Jurkat, Clone E6-1 (cell line): ENCODE measurements at regions not wholly inside any gene's neighbourhood (a gene's known extent, or its start where the extent isn't known, plus 50 kb on each side); places are given as distances from the start of the nearest gene placed in this dataset.
"Not testable (repeated sequence)": the region's sequence is repeated elsewhere in the genome, so short reads cannot be mapped to it uniquely, and the experiment has no call there.

Experiments
- DNase-seq: peaks from one replicate; pipeline ENCODE4 v3.0.0-alpha.2; 2011; ENCODE audit warnings: low read depth, low spot score
- H3K4me3 ChIP-seq: 2 replicates; pipeline ENCODE4 v1.5.1; 2011; ENCODE audit warnings: mild to moderate bottlenecking, low read length, control low read depth, moderate library complexity

DNA sequence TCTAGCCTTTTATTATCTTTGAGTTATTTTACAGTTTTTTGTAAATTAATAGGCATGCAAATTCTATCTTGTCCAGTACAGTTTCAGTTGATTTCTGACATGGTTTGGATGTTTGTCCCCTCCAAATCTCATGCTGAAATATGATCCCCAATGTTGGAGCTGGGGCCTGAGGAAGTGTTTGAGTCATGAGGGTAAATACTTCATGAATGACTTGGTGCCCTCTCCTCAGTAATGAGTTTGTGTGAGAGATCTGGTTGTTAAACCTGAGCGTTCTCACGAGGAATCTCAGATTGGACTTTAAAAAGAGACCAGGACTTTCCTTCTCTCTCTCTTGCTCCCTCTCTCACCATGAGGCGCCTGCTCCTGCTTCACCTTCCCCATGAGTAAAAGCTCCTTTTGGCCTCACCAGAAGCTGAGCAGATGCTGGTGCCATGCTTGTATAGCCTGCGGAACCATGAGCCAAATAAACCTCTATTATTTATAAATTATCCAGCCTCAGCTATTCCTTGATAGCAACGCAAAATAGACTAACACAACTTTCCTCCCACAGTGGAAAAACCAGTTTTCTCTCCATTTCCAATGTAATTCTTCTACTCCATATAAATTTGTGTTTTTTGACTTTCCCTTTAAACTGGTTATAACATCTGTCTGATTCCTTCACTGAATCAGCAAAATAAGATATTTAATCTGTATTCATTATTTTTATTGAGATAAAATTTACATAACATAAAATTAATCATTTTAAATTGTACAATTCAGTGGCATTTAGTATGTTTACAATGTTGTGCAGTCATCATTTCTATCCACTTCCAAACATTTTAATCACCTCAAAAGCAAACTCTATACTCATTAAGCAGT lies 78.7 kb upstream of the PRSS16 start:
- no peak overlapping the region for H3K4me3 ChIP-seq
- DNase-seq = no peak

DNA sequence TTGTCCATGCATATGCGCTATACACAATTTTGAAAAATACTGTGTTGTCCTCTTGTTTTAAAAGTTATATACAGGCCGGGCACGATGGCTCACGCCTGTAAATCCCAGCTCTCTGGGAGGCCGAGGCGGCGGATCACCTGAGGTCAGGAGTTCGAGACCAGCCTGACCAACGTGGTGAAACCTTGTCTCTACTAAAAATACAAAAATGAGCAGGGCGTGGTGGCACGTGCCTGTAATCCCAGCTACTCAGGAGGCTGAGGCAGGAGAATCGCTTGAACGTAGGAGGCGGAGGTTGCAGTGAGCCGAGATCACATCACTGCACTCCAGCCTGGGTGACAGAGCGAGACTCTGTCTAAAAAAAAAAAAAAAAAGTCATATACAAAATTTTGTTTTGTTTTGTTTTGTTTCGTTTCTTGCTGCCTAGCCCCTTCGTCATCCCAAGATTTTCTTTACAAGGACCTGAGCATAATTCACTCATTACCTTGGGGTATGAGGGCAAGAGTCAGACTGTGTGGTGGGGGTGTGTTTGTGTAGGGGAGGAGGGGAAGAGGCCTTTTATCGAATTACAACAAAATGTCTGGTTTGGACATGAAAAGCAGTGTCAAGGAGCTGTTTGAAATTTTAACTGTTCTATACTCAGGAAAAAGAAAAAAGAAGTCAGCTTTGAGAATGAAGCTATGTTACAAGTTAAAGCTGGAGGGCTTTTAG lies 74.8 kb upstream of the PRSS16 start:
- not testable (repeated sequence) for DNase-seq, H3K4me3 ChIP-seq

DNA sequence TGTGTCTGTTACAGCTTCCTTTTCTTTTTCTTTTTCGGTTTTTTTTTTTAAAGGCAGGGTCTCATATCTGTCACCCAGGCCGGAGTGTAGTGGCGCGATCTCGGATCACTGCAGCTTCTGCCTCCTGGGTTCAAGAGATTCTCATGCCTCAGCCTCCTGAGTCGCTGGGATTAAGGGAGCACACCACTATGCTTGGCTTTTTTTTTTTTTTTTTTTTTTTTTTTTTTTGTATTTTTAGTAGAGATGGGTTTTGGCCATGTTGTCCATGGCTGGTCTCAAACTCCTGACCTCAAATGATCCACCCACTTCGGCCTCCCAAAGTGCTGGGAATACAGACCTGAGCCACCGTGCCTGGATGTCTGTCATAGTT lies 74.3 kb upstream of the PRSS16 start:
- DNase-seq, H3K4me3 ChIP-seq: not testable (repeated sequence)

DNA sequence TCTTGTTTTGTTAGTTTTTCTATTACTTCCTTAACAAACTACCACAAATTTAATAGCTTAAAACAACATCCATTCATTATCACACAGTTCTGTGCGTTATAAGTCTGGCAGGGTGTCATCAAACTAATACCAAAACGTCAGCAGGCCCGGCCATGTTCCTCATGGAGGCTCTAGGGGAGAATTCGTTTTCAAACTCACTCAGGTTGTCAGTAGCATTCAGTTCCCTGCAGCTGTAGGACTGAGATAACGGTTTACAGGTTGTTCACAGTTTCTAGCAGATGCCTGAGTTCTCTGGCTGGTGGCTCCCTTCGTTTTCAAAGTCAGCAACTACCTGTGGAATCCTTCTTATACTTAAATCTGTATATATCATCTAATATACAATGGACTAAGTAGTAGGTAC lies 72.5 kb upstream of the PRSS16 start:
- H3K4me3 ChIP-seq = no peak overlapping the region
- no peak for DNase-seq

DNA sequence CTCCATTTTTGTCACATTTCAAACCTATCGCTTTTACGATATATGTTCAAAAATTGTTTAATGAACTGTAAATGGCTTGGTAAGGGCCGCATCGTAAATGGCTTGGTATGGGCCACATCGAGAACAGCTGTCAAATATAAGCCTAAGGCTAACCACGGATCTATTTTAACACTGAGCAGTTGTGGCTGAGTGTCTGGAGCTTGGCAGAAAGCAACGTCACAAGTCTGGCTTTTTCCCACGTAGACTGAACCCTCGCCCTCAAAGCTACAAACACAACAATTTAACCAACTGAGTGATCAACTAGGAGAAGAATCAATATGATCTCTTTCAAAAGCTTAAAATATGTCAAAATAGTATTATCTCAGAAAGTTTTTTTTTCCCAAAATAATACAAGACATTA lies 71.4 kb upstream of the PRSS16 start:
- H3K4me3 ChIP-seq = no peak overlapping the region; the same call in 1 of the 2 replicates
- no peak for DNase-seq

DNA sequence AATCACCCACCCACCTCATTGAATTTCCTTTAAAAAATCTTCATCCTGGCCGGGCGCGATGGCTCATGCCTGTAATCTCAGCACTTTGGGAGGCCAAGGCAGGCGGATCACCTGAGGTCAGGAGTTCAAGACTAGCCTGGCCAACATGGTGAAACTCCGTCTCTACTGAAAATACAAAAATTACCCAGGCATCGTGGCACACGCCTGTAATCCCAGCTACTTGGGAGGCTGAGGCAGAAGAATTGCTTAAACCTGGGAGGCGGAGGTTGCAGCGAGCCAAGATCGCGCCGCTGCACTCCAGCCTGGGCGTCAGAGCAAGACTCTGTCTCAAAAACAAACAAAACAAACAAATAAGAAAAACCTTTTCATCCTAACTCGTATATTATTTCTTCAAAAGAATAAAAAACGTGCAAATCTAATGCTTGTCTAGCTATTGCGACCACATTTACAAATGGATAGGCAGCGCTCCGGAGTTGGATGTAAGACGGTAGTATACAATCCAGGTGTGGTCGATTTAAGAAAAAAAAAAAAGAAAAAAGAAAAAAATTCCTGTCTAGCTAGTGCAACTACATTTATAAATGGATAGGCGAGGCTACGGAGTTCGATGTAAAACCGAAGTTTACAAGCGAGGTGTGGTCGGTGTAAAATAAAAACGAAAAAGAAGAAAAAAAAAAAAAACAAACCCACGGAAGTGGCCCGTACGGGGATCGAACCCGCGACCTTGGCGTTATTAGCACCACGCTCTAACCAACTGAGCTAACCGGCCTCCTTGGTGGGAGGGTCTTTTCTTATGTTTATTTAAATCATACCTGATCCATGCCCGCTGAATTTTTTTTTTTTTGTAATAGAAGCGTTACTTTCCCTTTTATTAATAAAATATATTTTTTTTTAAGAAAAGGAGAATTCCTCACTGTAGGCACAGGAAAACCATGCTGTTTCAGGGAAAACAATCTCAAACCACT lies 70.7 kb upstream of the PRSS16 start:
- peak overlapping the region; percentile 98 for H3K4me3 ChIP-seq
- peak; percentile 62 for DNase-seq

DNA sequence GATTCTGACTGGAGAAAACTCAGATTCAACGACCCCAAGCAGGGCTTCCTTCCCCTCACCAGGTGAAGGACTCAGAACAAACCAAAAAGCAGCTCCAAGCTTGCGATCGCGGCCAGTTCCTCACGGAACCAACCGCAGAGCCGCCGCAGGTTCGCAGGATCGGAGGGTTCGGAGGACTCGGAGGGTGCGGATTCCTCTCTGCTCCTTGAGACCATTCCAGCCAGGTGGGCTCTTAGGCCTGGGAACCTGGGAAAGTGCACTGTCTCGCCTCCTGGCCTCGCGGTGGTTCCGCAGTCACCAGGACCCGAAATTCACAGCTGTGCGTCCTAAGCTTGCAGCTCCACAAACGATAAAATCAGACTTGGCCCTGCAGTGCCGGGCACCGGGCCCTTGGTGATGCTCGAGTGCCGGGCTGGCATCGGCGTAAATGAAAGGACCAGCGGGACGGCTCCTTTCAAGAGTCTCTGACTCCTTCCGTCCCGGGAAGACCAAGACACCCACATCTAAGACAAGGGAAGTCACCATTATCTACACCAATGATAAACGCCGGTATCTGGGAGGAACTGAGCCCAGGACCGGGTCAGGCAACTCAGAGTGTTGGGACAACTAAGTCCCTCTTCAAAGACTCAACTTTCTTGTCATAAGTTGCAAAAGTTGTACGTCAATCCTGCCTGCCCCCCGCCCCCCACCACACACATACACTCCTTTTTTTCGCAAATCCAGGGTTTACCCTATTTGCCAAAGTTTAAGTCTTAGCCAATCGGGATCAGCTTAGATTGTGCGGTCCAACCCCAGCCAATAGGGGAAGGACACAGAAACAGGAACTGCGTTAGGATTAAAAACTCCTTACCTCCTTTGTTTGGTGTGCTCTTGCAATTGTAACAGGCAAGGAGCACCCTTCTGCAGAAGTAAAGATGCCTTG lies 69.8 kb upstream of the PRSS16 start:
- peak; percentile 77 for DNase-seq

DNA sequence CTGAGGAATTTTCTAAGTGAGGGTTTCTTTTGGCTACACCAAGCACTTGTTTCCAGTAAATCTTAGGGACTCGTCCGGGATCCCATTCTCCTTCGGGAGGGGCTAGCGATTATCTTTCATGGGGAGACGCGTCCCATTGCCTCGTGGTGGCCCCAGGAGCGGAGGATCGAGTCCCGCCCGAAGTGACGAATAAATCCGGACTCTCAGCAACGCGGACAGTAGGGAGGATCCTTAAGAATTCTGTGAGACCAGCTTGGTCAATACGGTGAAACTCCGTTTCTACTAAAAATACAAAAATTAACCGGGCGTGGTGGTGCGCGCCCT lies 69.1 kb upstream of the PRSS16 start:
- H3K4me3 ChIP-seq = peak overlapping the region; percentile 98
- no peak for DNase-seq

More for the DNA sequence above, 69.8 kb upstream of the PRSS16 start:
- H3K4me3 ChIP-seq = peak overlapping the region; percentile 98

DNA sequence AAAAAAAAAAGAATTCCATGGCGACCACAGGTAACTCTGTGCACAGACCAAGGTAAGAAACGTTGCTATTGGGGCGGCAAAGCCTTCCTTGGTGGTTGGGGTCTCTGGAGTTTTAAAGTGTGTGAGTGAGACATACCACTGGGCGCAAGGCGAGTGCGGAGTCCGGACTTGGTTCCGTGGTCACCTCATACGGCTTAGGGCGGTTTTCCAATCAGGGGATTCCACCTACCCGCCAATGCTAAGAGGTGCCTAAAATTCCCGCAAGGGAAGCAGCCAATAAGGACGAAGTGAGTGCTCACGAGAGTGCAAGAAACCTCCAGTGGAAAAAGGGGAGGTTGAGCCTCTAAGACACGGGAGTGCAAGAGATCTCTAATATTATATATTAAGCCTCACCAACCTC lies 68.6 kb upstream of the PRSS16 start:
- DNase-seq = no peak
- no peak overlapping the region for H3K4me3 ChIP-seq

DNA sequence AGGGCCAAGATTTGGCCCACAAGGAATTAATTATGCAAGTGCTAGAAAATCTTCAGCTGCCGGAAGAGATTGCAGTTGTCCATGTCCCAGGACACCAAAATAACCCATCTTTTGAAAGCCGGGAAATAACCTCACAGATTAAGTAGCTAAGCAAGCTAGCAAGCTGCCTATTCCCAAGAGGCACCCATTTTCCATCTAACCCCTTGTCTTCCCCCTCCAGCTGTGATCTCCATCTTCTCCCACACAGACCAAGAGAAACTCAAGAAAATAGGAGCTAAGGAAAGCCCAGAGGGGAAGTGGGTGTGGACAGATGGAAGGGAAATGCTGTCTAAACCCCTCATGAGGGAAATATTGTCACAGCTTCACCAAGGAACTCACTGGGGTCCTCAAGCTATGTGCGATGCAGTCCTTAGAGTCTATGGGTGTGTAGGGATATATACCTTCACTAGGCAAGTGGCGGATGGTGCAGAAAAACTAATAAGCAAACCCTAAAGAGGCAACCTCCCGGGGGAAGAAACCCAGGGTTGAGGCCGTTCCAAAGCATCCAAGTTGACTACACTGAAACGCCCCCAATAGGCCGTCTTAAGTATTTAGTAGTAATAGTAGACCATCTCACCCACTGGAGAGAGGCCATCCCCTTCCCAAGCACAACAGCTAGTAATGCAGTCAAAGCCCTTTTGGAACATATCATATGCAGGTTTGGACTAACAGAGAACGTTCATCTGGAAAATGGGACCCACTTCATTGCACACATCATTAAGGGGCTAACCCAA lies 64.3 kb upstream of the PRSS16 start:
- no peak for DNase-seq
- no peak overlapping the region for H3K4me3 ChIP-seq

DNA sequence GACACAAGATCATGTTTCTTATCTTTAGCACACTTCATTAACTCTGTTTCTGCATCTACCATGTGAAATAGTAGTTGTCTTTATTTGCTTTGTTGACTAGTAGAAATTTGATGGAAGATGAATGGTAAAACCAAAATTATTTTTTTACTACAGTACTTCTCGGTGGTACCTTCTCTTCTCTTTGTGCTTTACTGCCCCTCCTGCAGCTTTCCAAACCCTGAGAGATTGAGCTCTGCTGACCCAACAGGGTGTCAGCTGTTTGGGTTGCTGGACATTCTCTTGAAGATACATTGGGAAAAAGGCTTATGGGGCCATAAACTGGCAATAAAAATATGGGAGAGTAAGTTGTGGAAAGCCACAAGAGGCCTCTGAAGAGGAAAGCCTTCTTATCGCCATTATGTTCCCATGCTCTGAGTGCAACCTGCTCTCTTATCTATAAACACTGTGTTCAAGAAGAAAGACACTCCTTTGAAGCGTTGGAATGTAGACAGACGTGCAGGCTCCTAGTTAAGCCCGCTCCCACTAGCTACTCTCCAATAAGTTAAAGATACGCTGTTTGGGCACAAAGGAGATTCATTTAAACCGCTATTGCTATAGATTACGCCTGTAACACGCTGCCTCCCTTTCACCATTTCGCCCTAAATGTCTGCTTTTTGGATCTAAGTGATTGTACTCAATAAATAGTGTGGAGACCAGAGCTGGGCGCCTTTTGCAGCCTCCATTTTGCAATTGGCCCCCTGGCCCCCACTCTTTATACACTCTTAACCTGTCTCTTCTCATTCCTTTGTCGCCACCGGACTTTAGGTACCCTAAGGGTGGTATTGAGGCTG lies 60.1 kb upstream of the PRSS16 start:
- H3K4me3 ChIP-seq = no peak overlapping the region
- no peak for DNase-seq

DNA sequence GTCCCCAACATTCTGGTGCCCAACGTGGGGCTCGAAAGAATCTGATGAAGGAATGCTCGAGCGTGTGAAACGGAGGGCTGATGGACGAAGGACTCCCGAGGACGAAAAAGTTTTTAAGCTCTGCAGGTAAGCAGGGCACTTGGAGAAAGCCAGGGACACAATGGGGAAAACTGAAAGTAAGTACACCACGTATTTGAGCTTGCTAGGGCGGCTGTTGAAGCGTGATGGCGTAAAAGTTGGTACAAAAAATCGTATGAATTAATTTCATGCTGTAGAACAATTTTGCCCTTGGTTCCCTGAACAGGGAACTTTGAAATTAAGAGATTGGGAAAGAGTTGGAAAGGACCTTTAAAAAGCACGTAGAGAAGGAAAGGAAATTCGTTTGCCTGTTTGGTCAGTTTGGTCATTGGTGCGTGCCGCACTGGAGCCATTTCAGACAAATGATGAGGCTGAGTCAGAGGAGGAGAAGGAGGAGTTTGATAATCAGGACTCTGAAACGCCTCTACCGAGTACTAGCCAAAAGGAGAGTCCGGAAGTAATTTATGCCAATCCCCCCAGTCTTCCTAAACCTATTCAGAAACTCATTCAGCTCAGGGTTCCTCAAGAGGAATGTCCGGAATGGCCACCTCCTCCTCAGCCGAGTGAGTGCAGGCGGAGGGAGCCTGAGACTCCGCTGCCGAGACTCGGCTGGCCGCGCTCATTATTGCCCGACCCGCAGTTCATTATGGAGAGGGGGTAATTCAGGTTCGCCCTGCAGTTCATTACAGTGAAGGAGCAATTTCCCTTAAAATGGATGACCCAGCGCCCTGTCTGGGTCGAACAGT lies 59.2 kb upstream of the PRSS16 start:
- DNase-seq = no peak
- peak overlapping the region; percentile 51 for H3K4me3 ChIP-seq

DNA sequence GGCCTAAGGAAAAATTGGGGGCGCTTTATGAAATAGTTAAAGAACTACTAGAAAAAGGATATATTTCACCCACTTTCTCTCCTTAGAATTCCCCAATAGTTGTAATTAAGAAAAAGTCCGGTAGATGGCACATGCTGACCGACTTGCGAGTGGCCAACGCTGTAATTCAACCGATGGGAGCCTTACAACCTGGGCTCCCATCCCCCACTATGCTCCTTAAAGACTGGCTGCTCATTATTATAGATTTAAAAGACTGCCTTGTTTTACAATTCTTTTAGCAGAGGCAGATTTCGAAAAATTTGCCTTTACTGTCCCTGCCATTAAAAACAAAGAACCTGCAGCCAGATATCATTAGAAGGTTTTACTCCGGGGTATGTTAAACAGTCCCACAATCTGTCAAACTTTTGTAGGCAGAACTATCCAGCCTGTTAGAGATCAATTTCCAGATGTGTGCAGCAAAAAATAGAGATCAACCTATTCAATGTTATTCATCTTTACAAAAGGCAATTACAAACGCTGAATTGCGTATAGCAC lies 58.5 kb upstream of the PRSS16 start:
- DNase-seq = peak; percentile 79
- H3K4me3 ChIP-seq = peak overlapping the region; percentile 51

DNA sequence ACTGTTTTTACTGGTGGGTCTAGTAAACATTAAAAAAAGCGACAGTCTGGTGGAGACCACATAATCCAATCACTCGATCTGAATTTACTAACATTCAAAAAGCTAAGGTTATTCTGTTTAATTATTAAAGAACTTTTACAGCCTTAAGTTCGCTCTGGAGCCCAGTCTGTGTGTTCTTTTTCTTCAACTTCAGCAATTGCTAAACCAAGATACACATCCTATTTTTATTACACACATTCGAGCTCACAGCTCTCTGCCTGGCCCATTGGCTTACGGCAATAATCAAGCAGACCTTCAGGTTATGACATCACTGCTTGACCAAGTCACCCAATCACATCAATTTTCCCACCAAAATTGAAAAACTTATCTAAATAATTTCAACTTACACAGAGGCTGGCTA lies 57.4 kb upstream of the PRSS16 start:
- no peak overlapping the region for H3K4me3 ChIP-seq
- DNase-seq = no peak

DNA sequence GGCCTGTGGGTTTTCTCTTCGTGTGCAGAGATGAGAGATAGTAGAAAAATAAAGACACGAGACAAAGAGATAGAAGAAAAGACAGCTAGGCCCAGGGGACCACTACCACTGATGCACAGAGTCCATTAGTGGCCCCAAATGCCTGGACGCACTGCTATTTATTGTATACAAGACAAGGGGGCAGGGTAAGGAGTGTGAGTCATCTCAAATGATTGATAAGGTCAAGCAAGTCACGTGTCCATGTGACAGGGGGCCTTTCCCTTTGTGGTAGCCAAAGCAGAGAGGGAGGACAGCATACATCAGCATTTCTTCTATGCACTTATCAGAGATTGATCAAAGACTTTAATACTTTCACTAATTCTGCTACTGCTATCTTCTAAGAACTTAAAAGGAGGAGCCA lies 53.0 kb upstream of the PRSS16 start:
- H3K4me3 ChIP-seq, DNase-seq: not testable (repeated sequence)

DNA sequence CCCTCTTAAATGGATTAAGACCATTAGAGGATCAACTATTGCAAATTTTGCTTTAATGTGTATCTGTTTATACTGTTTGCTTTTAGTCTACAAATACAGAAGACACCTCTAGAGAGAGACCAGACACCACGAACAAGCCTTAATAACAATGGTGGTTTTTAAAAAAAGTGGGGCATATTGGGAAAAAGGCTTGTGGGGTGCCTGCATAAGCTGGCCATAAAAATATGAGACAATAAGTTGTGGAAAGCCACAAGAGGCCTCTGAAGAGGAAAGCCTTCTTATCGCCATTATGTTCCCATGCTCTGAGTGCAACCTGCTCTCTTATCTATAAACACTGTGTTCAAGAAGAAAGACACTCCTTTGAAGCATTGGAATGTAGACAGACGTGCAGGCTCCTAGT lies 52.0 kb upstream of the PRSS16 start:
- not testable (repeated sequence) for H3K4me3 ChIP-seq, DNase-seq
